ENCODE measurements at regions not wholly inside any gene's neighbourhood (a gene's known extent, or its start where the extent isn't known, plus 50 kb on each side); places are given as distances from the start of the nearest gene placed in this dataset.

DNA sequence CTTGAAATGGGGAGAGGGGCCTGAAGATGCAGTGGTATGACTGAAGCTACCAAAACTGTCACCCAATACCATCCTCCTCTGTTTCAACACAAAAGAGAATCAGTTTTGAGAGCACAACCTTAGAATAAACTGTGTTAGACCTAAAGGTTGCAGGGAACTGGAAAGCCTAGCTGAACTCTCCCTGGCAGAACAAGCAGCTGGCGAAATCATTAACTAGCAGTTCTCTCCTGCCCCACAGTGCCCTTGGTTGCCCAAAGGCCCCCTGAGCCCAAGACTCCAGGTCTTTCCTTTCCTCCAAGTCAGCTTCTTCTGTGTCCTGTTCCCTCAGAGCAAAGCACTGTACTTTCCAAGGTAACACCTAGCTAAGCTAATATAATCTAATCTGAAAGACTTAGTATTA, 135.4 kb upstream of the SLC30A5 start:
- no peaks in the 10 kb centered on the region for H3K36me3 ChIP-seq (ENCODE audit: insufficient read depth, low read length)
- no peak overlapping the region for H3K4me3 Mint-ChIP-seq
- H3K9me3 ChIP-seq (ENCODE audit: control insufficient read depth in 1 of 2, insufficient read depth in 1 of 2, low read length in 2 of 2): no peaks in the 10 kb centered on the region
- H3K4me1 ChIP-seq (ENCODE audit: insufficient read depth, low read length): no peaks in the 10 kb centered on the region
- H3K27me3 ChIP-seq (ENCODE audit: control insufficient read depth in 1 of 2, insufficient read depth in 2 of 2, low read length in 2 of 2): no peaks in the 10 kb centered on the region
- CTCF ChIA-PET: no interaction called here
- no peak overlapping the region for H3K4me3 ChIP-seq (ENCODE audit: low read length)
- no peaks in the 10 kb centered on the region for H3K9me3 Mint-ChIP-seq
- H3K27ac Mint-ChIP-seq: no peak overlapping the region
- H3K27ac ChIP-seq (ENCODE audit: low read depth in 1 of 2, low read length in 2 of 2): no peak overlapping the region
- intact Hi-C loops (cut with DNase I, micrococcal nuclease): no loop called here
- POLR2A ChIA-PET: no interaction called here
- DNase-seq: no peak
- H3K4me1 Mint-ChIP-seq (ENCODE audit: low read depth): no peaks in the 10 kb centered on the region
- no peaks in the 10 kb centered on the region for H3K27me3 Mint-ChIP-seq
- no peak for ATAC-seq (ENCODE audit: poor library complexity)
- H3K36me3 Mint-ChIP-seq (ENCODE audit: low read depth): no peaks in the 10 kb centered on the region
- no peak for TF ChIP-seq CTCF (IDR thresholded peaks at IDR 0.05)

DNA sequence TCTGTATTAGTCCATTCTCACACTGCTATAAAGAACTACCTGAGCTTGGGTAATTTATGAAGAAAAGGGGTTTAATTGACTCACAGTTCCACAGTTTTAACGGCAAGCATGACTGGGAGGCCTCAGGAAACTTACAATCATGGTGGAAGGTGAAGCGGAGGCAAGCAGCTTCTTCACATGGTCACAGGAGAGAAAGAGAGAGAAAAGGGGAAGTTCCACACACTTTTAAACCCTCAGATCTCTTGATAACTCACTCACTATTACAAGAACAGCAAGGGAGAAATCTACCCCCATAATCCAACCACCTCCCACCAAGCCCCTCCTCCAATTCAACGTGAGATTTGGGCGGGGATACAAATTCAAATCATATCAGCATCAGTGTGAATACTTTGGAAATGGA, 133.4 kb upstream of the SLC30A5 start:
- intact Hi-C loops (cut with DNase I, micrococcal nuclease): no loop called here
- Histone ChIP-seq H3K9me3 (ENCODE audit: control insufficient read depth in 1 of 2, insufficient read depth in 1 of 2, low read length in 2 of 2) (no peaks in the 10 kb centered on the region), H3K36me3 (ENCODE audit: insufficient read depth, low read length) (no peaks in the 10 kb centered on the region), H3K4me3 (ENCODE audit: low read length) (no peak overlapping the region), H3K27ac (ENCODE audit: low read depth in 1 of 2, low read length in 2 of 2) (no peak overlapping the region), H3K27me3 (ENCODE audit: control insufficient read depth in 1 of 2, insufficient read depth in 2 of 2, low read length in 2 of 2) (no peaks in the 10 kb centered on the region), H3K4me1 (ENCODE audit: insufficient read depth, low read length) (no peaks in the 10 kb centered on the region)
- Mint-ChIP-seq H3K27me3 (no peaks in the 10 kb centered on the region), H3K9me3 (no peaks in the 10 kb centered on the region), H3K27ac (no peak overlapping the region), H3K4me1 (ENCODE audit: low read depth) (no peaks in the 10 kb centered on the region), H3K4me3 (no peak overlapping the region), H3K36me3 (ENCODE audit: low read depth) (no peaks in the 10 kb centered on the region)
- ChIA-PET CTCF (no interaction called here), POLR2A (no interaction called here)
- TF ChIP-seq CTCF (IDR thresholded peaks at IDR 0.05): no peak
- ATAC-seq (ENCODE audit: poor library complexity): no peak
- no peak for DNase-seq

DNA sequence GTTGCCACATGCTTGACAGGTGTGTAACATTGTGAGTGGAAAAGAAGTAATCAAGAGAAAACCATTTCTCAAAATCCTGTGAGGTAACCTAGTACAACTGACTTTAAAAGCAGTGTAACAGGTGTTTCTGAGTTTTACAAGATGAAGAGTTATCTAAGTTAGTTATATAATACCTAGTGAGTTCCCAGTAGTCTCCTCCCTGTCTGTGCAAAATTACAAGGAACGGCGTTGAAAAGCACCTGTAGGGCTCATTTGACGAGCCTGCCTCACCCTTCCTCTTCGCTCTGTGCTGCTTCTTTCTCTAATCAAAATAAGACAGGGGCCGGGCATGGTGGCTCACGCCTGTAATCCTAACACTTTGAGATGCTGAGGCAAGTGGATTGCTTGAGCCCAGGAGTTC, 132.9 kb upstream of the SLC30A5 start:
- ChIA-PET POLR2A (no interaction called here), CTCF (no interaction called here)
- H3K4me3 Mint-ChIP-seq: no peak overlapping the region
- no peak overlapping the region for H3K27ac Mint-ChIP-seq
- TF ChIP-seq CTCF (IDR thresholded peaks at IDR 0.05): no peak
- H3K9me3 Mint-ChIP-seq: no peaks in the 10 kb centered on the region
- Histone ChIP-seq H3K9me3 (ENCODE audit: control insufficient read depth in 1 of 2, insufficient read depth in 1 of 2, low read length in 2 of 2) (no peaks in the 10 kb centered on the region), H3K4me3 (ENCODE audit: low read length) (no peak overlapping the region), H3K27ac (ENCODE audit: low read depth in 1 of 2, low read length in 2 of 2) (no peak overlapping the region), H3K27me3 (ENCODE audit: control insufficient read depth in 1 of 2, insufficient read depth in 2 of 2, low read length in 2 of 2) (no peaks in the 10 kb centered on the region), H3K36me3 (ENCODE audit: insufficient read depth, low read length) (no peaks in the 10 kb centered on the region), H3K4me1 (ENCODE audit: insufficient read depth, low read length) (no peaks in the 10 kb centered on the region)
- no peaks in the 10 kb centered on the region for H3K27me3 Mint-ChIP-seq
- intact Hi-C loops (cut with DNase I, micrococcal nuclease): no loop called here
- H3K4me1 Mint-ChIP-seq (ENCODE audit: low read depth): no peaks in the 10 kb centered on the region
- H3K36me3 Mint-ChIP-seq (ENCODE audit: low read depth): no peaks in the 10 kb centered on the region
- DNase-seq (no peak), ATAC-seq (ENCODE audit: poor library complexity) (no peak)

All from CD4-positive, alpha-beta T cell (primary cell).